K562 (cell line): ENCODE measurements at regions not wholly inside any gene's neighbourhood (a gene's known extent, or its start where the extent isn't known, plus 50 kb on each side); places are given as distances from the start of the nearest gene placed in this dataset.

Experiments
- MCM2 ChIP-seq: fragments of 450-650 bp; IDR thresholded peaks from 2 replicates; pipeline ENCODE4 v1.6.1; 2017; ENCODE audit warnings: low read depth, mild to moderate bottlenecking
- TRIM28 ChIP-seq: fragments of 450-650 bp; IDR thresholded peaks from 2 replicates; pipeline ENCODE4 v1.6.1; 2017
- TF ChIP-seq, protein P1 (sequence below), 2 experiments: fragments of 450-650 bp in 1 of 2; sonication (generic) in 1 of 2; formaldehyde crosslinking in 1 of 2; IDR thresholded peaks; 2 replicates each; pipeline versions ENCODE4 v1.7.1 to v1.9.0; 2016 to 2022; ENCODE audit warnings: inconsistent platforms in 1 of 2, mild to moderate bottlenecking in 1 of 2, missing genetic modification reagents in 1 of 2

DNA sequence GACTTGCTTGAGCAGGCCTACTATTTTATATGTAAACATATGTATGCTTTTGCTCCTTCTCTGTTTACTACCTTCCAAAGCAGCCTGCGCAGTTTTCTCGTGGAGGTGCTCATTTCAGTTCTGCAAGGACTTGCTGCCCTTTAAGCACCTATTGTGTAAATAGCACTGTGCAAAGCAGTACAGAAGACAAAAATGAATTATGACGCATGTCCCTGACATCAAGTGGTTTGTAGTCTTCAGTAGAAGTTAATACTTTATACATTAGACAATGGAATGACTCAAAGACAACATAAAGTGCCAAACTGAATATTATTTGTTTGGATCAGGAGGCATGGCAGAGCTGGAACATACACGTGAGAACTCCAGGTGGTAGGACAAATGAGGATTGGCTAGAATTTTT is 611.7 kb downstream of the LMO4 start (continued):
- no peak for TF ChIP-seq MCM2
- TF ChIP-seq TRIM28, result no peak
- TF ChIP-seq, protein P1, sequence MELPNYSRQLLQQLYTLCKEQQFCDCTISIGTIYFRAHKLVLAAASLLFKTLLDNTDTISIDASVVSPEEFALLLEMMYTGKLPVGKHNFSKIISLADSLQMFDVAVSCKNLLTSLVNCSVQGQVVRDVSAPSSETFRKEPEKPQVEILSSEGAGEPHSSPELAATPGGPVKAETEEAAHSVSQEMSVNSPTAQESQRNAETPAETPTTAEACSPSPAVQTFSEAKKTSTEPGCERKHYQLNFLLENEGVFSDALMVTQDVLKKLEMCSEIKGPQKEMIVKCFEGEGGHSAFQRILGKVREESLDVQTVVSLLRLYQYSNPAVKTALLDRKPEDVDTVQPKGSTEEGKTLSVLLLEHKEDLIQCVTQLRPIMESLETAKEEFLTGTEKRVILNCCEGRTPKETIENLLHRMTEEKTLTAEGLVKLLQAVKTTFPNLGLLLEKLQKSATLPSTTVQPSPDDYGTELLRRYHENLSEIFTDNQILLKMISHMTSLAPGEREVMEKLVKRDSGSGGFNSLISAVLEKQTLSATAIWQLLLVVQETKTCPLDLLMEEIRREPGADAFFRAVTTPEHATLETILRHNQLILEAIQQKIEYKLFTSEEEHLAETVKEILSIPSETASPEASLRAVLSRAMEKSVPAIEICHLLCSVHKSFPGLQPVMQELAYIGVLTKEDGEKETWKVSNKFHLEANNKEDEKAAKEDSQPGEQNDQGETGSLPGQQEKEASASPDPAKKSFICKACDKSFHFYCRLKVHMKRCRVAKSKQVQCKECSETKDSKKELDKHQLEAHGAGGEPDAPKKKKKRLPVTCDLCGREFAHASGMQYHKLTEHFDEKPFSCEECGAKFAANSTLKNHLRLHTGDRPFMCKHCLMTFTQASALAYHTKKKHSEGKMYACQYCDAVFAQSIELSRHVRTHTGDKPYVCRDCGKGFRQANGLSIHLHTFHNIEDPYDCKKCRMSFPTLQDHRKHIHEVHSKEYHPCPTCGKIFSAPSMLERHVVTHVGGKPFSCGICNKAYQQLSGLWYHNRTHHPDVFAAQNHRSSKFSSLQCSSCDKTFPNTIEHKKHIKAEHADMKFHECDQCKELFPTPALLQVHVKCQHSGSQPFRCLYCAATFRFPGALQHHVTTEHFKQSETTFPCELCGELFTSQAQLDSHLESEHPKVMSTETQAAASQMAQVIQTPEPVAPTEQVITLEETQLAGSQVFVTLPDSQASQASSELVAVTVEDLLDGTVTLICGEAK (IDR thresholded peaks at IDR 0.05), result no peak
- TF ChIP-seq, protein P1 (CRISPR knock-in tag; IDR thresholded peaks at IDR 0.05), result no peak
